ENCODE measurements at regions not wholly inside any gene's neighbourhood (a gene's known extent, or its start where the extent isn't known, plus 50 kb on each side); places are given as distances from the start of the nearest gene placed in this dataset.

GRCh38 chr6:9514146-9514545, 900.7 kb downstream of the TFAP2A start:
- in situ Hi-C loops (cut with HindIII; ENCODE audit: low pct_ligation_motif_present, low pct_unique_long_range_greater_than_20kb, low sequenced_read_pairs) = no loop called here
- DNase-seq = no peak

- in situ Hi-C loops (cut with HindIII; ENCODE audit: low pct_ligation_motif_present, low pct_unique_long_range_greater_than_20kb, low sequenced_read_pairs) = no loop called here
These were observed 903.7 kb downstream of the TFAP2A start for GRCh38 chr6:9511157-9511556.

DNA sequence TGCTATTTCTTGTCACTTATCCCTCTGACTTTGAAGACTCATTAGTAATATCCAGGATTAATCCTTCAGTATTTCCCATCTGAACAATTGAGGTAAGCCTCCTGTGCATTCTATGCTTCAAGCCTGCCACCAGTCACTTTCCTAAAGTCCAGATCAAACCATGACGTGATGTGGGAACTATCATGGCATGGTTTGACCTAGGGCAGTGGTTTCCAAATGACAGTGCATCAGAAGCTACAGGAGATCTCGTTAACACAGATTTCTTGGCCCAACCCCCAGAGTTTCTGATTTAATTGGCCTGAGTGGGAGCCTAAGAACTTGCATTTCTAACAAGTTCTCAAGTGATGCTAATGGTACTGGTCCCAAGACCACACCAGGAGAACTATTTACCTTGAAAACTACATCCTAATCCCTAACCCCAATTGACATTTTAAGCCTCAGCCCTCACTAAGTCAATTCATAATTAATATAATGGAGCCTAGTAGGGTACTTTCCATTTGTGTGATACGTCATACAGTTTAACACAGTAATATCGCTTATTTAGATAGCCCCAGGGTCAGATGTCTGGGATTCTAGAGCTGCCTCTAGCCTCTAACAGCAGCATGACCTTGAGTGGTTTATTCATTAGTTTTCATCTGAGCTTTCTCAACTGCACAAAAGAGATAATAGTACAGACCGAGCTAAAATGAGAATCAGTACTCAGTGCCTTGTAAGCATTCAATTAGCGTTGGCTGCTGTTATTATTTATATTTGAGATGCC, 907.6 kb downstream of the TFAP2A start:
- in situ Hi-C loops (cut with HindIII; ENCODE audit: low pct_ligation_motif_present, low pct_unique_long_range_greater_than_20kb, low sequenced_read_pairs) = no loop called here

More at GRCh38 chr6:9511157-9511556, 903.7 kb downstream of the TFAP2A start:
- no peak for DNase-seq

GRCh38 chr6:9504191-9504590, 910.7 kb downstream of the TFAP2A start:
- DNase-seq = no peak
- in situ Hi-C loops (cut with HindIII; ENCODE audit: low pct_ligation_motif_present, low pct_unique_long_range_greater_than_20kb, low sequenced_read_pairs) = no loop called here

More for the DNA sequence above, 907.6 kb downstream of the TFAP2A start:
- no peak for DNase-seq

DNA sequence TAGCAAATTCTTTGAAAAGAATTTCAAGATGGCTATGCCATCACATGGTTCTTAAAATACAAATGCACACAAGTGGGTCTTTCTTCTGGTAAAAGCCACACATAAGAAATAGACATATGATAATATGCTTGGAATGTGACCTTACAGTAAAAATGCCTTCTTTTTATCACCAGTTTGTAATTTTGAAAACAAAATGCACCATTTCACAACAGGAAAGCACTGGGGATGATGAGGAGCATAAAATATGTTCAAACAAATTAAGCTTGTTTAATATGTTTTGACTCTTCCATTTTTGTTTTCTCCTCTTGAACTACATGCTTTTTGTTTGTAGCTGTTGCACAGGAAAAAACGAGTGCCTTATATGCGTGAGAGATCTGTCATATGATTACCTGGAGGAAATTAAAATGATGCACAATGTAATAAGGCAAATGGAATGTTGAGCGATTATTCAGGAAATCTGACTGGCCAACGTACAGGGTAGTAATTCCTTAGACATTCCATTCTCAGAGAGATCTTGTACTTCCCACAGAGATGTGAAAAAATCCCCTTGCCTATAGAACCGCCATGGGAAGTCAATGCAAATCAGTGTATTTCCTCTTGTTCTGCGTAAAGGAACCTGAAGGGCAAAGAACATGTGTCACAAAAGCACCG, 911.6 kb downstream of the TFAP2A start:
- DNase-seq = no peak
- in situ Hi-C loops (cut with HindIII; ENCODE audit: low pct_ligation_motif_present, low pct_unique_long_range_greater_than_20kb, low sequenced_read_pairs) = no loop called here

- in situ Hi-C loops (cut with HindIII; ENCODE audit: low pct_ligation_motif_present, low pct_unique_long_range_greater_than_20kb, low sequenced_read_pairs) = no loop called here
- no peak for DNase-seq
These were observed 915.2 kb downstream of the TFAP2A start for GRCh38 chr6:9499709-9500108.

GRCh38 chr6:9496837-9497236, 918.0 kb downstream of the TFAP2A start:
- DNase-seq = no peak
- in situ Hi-C loops (cut with HindIII; ENCODE audit: low pct_ligation_motif_present, low pct_unique_long_range_greater_than_20kb, low sequenced_read_pairs) = no loop called here

DNA sequence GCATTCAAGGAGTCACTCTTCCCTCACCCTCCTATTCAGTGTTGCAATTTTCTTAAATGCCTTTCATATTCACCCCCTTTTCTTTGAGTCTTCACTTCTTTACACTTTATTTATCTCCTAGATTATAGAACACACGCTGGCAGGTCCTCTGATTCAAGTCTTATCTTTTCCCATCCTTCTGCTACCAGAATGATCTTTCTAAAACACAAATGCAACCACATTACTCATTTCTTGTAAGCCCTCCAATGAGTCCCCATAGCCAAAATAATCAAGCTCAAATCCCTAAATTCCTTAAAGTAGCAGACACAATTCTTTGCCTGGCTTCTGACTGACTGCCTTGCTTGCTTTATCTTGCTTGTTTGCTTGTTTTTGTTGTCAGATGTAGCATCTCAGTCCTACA, 920.0 kb downstream of the TFAP2A start:
- in situ Hi-C loops (cut with HindIII; ENCODE audit: low pct_ligation_motif_present, low pct_unique_long_range_greater_than_20kb, low sequenced_read_pairs) = no loop called here
- no peak for DNase-seq

- DNase-seq = no peak
- in situ Hi-C loops (cut with HindIII; ENCODE audit: low pct_ligation_motif_present, low pct_unique_long_range_greater_than_20kb, low sequenced_read_pairs) = no loop called here
These were observed 922.1 kb downstream of the TFAP2A start for GRCh38 chr6:9492790-9493189.

- in situ Hi-C loops (cut with HindIII; ENCODE audit: low pct_ligation_motif_present, low pct_unique_long_range_greater_than_20kb, low sequenced_read_pairs) = no loop called here
These were observed 927.7 kb downstream of the TFAP2A start for GRCh38 chr6:9487128-9487527.

GRCh38 chr6:9485992-9486391, 928.9 kb downstream of the TFAP2A start:
- DNase-seq = no peak

More at GRCh38 chr6:9487128-9487527, 927.7 kb downstream of the TFAP2A start:
- no peak for DNase-seq

DNA sequence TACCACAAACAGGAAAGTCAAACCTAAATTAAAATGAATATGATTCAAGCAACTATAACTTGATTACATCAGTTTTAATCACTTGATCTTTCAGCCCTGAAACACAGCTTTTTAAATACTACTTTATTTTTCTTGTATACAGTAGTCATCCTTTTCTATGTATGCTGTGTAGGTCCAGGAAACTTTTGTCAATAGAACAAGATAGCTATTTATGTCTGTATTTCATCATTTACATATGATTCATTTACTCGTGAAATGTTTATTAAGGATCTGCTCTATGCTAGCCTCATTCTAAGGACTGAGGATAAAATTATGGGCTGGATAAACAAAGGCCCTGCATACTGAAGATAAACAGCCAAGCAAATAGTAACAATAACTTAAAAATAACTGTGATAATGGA, 930.2 kb downstream of the TFAP2A start:
- in situ Hi-C loops (cut with HindIII; ENCODE audit: low pct_ligation_motif_present, low pct_unique_long_range_greater_than_20kb, low sequenced_read_pairs) = no loop called here

More at GRCh38 chr6:9485992-9486391, 928.9 kb downstream of the TFAP2A start:
- in situ Hi-C loops (cut with HindIII; ENCODE audit: low pct_ligation_motif_present, low pct_unique_long_range_greater_than_20kb, low sequenced_read_pairs) = no loop called here

GRCh38 chr6:9484091-9484490, 930.8 kb downstream of the TFAP2A start:
- no peak for DNase-seq
- in situ Hi-C loops (cut with HindIII; ENCODE audit: low pct_ligation_motif_present, low pct_unique_long_range_greater_than_20kb, low sequenced_read_pairs) = no loop called here

More for the DNA sequence above, 930.2 kb downstream of the TFAP2A start:
- no peak for DNase-seq

- in situ Hi-C loops (cut with HindIII; ENCODE audit: low pct_ligation_motif_present, low pct_unique_long_range_greater_than_20kb, low sequenced_read_pairs) = no loop called here
- peak; percentile 77 for DNase-seq
These were observed 932.7 kb downstream of the TFAP2A start for GRCh38 chr6:9482030-9482738.

DNA sequence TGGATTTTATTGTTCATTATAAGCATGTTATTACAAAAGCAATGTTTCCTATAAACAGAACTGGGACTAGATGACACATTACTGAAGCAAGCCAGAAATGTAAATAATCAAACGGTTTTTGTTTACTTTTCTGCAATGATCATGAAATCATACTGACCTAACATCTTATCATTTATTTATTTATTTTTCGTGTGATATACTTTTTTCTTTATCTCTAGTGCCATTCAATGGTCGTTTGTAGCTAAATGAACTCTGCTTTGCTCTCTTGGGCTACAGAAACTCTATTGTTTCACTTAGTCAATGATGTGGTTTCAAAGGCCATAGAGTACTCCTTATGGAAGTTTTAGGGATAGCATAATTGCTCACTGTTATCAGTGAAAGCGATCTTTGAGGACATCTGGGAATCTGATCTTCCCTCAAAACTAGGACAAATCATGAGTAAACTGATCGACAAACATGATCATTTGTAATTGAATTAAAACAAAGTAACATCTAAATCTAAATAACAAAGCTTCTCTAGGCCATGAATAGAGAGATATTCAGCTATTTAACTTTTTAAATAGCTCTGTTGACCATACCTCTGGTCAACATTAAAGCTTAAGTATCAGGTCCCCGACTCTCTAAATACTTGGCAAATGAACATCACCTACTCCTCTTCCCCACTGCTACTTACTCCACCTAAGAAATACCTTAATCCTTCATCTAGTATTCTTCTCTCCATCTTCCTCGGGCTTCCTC, 933.4 kb downstream of the TFAP2A start:
- no peak for DNase-seq
- in situ Hi-C loops (cut with HindIII; ENCODE audit: low pct_ligation_motif_present, low pct_unique_long_range_greater_than_20kb, low sequenced_read_pairs) = no loop called here

GRCh38 chr6:9468277-9468676, 946.6 kb downstream of the TFAP2A start:
- no peak for DNase-seq
- in situ Hi-C loops (cut with HindIII; ENCODE audit: low pct_ligation_motif_present, low pct_unique_long_range_greater_than_20kb, low sequenced_read_pairs) = no loop called here

DNA sequence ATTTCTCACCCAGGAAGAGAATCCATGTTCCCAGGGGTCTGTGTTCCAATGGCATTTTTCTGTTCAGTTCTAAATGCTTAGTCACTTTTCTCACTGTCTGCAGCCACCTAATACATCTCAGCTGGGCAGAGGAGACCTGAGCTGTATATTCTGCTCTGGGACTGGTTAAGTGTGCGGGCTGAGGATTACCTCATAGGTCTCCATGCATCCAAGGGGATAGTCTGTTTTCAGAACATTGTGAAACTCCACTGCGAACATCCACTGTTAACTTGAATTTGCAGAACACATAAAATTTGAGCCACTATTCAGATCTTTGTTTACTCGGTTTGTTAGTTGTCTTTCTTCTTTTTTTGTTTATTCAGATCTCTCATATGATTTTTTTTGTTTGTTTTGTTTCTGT, 947.1 kb downstream of the TFAP2A start:
- in situ Hi-C loops (cut with HindIII; ENCODE audit: low pct_ligation_motif_present, low pct_unique_long_range_greater_than_20kb, low sequenced_read_pairs) = no loop called here
- DNase-seq = no peak

GRCh38 chr6:9464583-9464982, 950.3 kb downstream of the TFAP2A start:
- in situ Hi-C loops (cut with HindIII; ENCODE audit: low pct_ligation_motif_present, low pct_unique_long_range_greater_than_20kb, low sequenced_read_pairs) = no loop called here
- no peak for DNase-seq

DNA sequence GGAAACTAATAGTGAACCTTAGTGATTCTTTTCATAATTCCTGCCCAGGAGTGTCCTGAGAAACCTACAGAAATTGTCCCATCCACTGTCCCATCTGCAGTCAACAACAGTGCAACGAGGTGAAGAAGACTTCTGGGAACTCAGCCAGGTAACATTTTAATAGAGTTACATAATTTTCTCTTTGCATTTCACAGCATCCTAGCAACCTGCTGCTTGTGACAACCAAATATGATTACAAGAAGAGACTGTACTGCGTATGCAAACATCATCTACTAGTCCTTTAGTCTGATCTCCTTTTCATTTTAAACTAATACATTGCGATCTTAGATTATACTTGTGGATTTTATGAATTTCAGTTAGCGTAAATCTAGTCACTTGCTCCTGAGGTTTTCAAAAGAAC, 951.6 kb downstream of the TFAP2A start:
- no peak for DNase-seq

More for the DNA sequence above, 951.6 kb downstream of the TFAP2A start:
- in situ Hi-C loops (cut with HindIII; ENCODE audit: low pct_ligation_motif_present, low pct_unique_long_range_greater_than_20kb, low sequenced_read_pairs) = no loop called here
